OCI-LY1 (cell line): ENCODE measurements at regions not wholly inside any gene's neighbourhood (a gene's known extent, or its start where the extent isn't known, plus 50 kb on each side); places are given as distances from the start of the nearest gene placed in this dataset.

Experiments used
- CTCF ChIP-seq: fragments of 200-600 bp; sonication (generic), shearing (Covaris generic); IDR thresholded peaks from 2 replicates; pipeline ENCODE4 v1.5.1; 2017; ENCODE audit warnings: mild to moderate bottlenecking, antibody characterized with exemption, low read length, moderate library complexity, mixed read lengths
- EZH2 ChIP-seq: fragments of 200-600 bp; sonication (generic), shearing (Covaris generic); IDR thresholded peaks from 2 replicates; pipeline ENCODE4 v1.8.0; 2017; ENCODE audit warnings: borderline replicate concordance, mixed run types, mild to moderate bottlenecking, antibody characterized with exemption, low read length, moderate library complexity, mixed read lengths

GRCh38 chr2:120798567-120799247 is 63.0 kb downstream of the GLI2 start:
- TF ChIP-seq EZH2 (no peak), CTCF (no peak)
